ENCODE measurements at regions not wholly inside any gene's neighbourhood (a gene's known extent, or its start where the extent isn't known, plus 50 kb on each side); places are given as distances from the start of the nearest gene placed in this dataset.

GRCh38 chr9:108756746-108757490 lies 98.9 kb downstream of the ACTL7B start:
- WGBS = 67% methylated on average over 3 of the region's 3 CpGs
- no peak overlapping the region for H3K27ac ChIP-seq (ENCODE audit: low read depth in 1 of 2, low read length in 1 of 2)

GRCh38 chr9:108755979-108756378 lies 99.8 kb downstream of the ACTL7B start:
- no peak overlapping the region for H3K4me3 ChIP-seq (ENCODE audit: low read length in 2 of 2)
- WGBS = 96% methylated on average over 3 of the region's 3 CpGs
- H3K27me3 ChIP-seq (ENCODE audit: control insufficient read depth in 2 of 2, insufficient read depth in 1 of 2, low read length in 1 of 2) = no peaks in the 10 kb centered on the region
- DNase-seq (ENCODE audit: low read depth in 6 of 9, low spot score in 9 of 9) = no peak
- H3K4me1 ChIP-seq (ENCODE audit: control insufficient read depth in 2 of 2, insufficient read depth in 2 of 2, low read length in 2 of 2) = no peaks in the 10 kb centered on the region
- no peaks in the 10 kb centered on the region for H3K9me3 ChIP-seq (ENCODE audit: control insufficient read depth in 2 of 2, insufficient read depth in 1 of 2, low read length in 1 of 2)
- no peaks in the 10 kb centered on the region for H3K36me3 ChIP-seq (ENCODE audit: control insufficient read depth in 2 of 2, insufficient read depth in 2 of 2, low read length in 1 of 2)
- H3K27ac ChIP-seq (ENCODE audit: low read depth in 1 of 2, low read length in 1 of 2) = no peak overlapping the region

More at GRCh38 chr9:108756746-108757490, 98.9 kb downstream of the ACTL7B start:
- Histone ChIP-seq H3K4me1 (ENCODE audit: control insufficient read depth in 2 of 2, insufficient read depth in 2 of 2, low read length in 2 of 2) (no peaks in the 10 kb centered on the region), H3K27me3 (ENCODE audit: control insufficient read depth in 2 of 2, insufficient read depth in 1 of 2, low read length in 1 of 2) (no peaks in the 10 kb centered on the region), H3K9me3 (ENCODE audit: control insufficient read depth in 2 of 2, insufficient read depth in 1 of 2, low read length in 1 of 2) (no peaks in the 10 kb centered on the region), H3K4me3 (ENCODE audit: low read length in 2 of 2) (no peak overlapping the region), H3K36me3 (ENCODE audit: control insufficient read depth in 2 of 2, insufficient read depth in 2 of 2, low read length in 1 of 2) (no peaks in the 10 kb centered on the region)
- no peak for DNase-seq (ENCODE audit: low read depth in 6 of 9, low spot score in 9 of 9)

- DNase-seq (ENCODE audit: low read depth in 6 of 9, low spot score in 9 of 9) = no peak
- no peaks in the 10 kb centered on the region for H3K9me3 ChIP-seq (ENCODE audit: control insufficient read depth in 2 of 2, insufficient read depth in 1 of 2, low read length in 1 of 2)
- no peak overlapping the region for H3K4me3 ChIP-seq (ENCODE audit: low read length in 2 of 2)
- H3K27me3 ChIP-seq (ENCODE audit: control insufficient read depth in 2 of 2, insufficient read depth in 1 of 2, low read length in 1 of 2) = no peaks in the 10 kb centered on the region
- no peaks in the 10 kb centered on the region for H3K4me1 ChIP-seq (ENCODE audit: control insufficient read depth in 2 of 2, insufficient read depth in 2 of 2, low read length in 2 of 2)
- H3K27ac ChIP-seq (ENCODE audit: low read depth in 1 of 2, low read length in 1 of 2) = no peak overlapping the region
- H3K36me3 ChIP-seq (ENCODE audit: control insufficient read depth in 2 of 2, insufficient read depth in 2 of 2, low read length in 1 of 2) = no peaks in the 10 kb centered on the region
These were observed 104.4 kb downstream of the ACTL7B start for GRCh38 chr9:108751369-108751768.

DNA sequence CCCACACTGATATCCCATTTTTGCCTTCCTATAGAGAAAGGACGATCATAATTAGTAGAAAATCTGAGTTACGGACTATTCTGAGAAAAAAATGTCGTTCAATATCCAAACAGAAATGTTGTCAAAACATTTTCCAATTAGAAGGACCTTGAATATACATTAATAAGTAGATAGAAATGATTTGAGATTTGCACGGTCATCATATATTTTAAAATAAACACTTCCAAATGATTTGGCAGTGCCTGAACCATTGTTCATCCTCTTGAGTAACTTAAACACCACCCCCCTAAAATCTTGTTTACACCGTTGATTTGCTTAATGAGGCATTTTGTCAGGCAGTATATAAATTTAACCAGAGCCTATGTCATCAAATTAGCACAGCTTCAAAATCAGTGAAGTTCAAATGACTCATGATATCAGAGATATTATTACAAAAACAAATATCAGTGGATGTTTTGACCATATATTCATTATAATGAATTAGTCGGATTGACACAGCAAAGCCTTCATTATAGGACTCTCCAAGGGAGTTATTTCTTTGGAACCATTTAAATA lies 105.0 kb downstream of the ACTL7B start:
- WGBS = 87% methylated on average over 6 of the region's 6 CpGs
- Histone ChIP-seq H3K27me3 (ENCODE audit: control insufficient read depth in 2 of 2, insufficient read depth in 1 of 2, low read length in 1 of 2) (no peaks in the 10 kb centered on the region), H3K27ac (ENCODE audit: low read depth in 1 of 2, low read length in 1 of 2) (no peak overlapping the region), H3K9me3 (ENCODE audit: control insufficient read depth in 2 of 2, insufficient read depth in 1 of 2, low read length in 1 of 2) (no peaks in the 10 kb centered on the region), H3K4me1 (ENCODE audit: control insufficient read depth in 2 of 2, insufficient read depth in 2 of 2, low read length in 2 of 2) (no peaks in the 10 kb centered on the region), H3K36me3 (ENCODE audit: control insufficient read depth in 2 of 2, insufficient read depth in 2 of 2, low read length in 1 of 2) (no peaks in the 10 kb centered on the region), H3K4me3 (ENCODE audit: low read length in 2 of 2) (no peak overlapping the region)
- DNase-seq (ENCODE audit: low read depth in 6 of 9, low spot score in 9 of 9) = no peak

DNA sequence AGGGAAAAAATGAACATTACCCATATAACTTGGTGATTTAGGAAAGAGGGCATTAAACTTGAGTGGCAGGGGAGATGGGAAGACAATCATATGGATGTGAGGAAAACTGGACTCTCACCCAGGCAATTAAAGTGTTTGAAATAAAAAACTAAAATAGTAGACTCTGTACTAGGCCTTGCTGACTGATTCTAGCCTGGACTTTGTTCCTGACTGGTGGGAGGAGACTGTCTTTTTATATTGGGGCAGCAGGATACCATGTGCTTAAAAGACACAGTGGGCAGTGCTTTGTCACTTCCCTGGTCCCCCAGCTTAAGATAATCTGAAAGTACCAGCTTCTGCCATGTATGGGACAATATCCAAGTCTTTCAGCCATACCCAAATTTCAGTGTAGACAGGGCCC lies 107.0 kb downstream of the ACTL7B start:
- Histone ChIP-seq H3K4me3 (ENCODE audit: low read length in 2 of 2) (no peak overlapping the region), H3K9me3 (ENCODE audit: control insufficient read depth in 2 of 2, insufficient read depth in 1 of 2, low read length in 1 of 2) (no peaks in the 10 kb centered on the region), H3K27ac (ENCODE audit: low read depth in 1 of 2, low read length in 1 of 2) (no peak overlapping the region), H3K4me1 (ENCODE audit: control insufficient read depth in 2 of 2, insufficient read depth in 2 of 2, low read length in 2 of 2) (no peaks in the 10 kb centered on the region), H3K36me3 (ENCODE audit: control insufficient read depth in 2 of 2, insufficient read depth in 2 of 2, low read length in 1 of 2) (no peaks in the 10 kb centered on the region), H3K27me3 (ENCODE audit: control insufficient read depth in 2 of 2, insufficient read depth in 1 of 2, low read length in 1 of 2) (no peaks in the 10 kb centered on the region)
- DNase-seq (ENCODE audit: low read depth in 6 of 9, low spot score in 9 of 9) = no peak

DNA sequence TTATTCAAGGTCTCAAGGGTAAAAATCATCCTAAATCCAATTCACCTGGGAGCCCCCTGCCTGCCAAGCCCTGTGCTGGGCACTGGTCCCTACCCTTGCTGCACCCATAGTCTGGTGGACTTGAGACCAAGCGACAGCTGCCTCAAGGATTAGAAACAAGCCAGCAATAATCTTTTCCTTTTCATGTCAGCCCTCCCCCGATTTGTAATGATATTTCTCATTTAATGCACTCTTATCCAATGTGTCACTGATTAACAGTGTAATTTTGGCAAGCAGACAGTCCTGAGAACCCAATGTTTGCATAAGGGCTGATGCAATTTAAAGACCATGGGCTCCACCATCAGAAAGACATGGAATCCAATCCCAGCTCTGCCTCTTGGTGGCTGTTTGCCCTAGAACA lies 108.9 kb downstream of the ACTL7B start:
- Histone ChIP-seq H3K27ac (ENCODE audit: low read depth in 1 of 2, low read length in 1 of 2) (no peak overlapping the region), H3K4me1 (ENCODE audit: control insufficient read depth in 2 of 2, insufficient read depth in 2 of 2, low read length in 2 of 2) (no peaks in the 10 kb centered on the region), H3K36me3 (ENCODE audit: control insufficient read depth in 2 of 2, insufficient read depth in 2 of 2, low read length in 1 of 2) (no peaks in the 10 kb centered on the region), H3K9me3 (ENCODE audit: control insufficient read depth in 2 of 2, insufficient read depth in 1 of 2, low read length in 1 of 2) (no peaks in the 10 kb centered on the region), H3K4me3 (ENCODE audit: low read length in 2 of 2) (no peak overlapping the region), H3K27me3 (ENCODE audit: control insufficient read depth in 2 of 2, insufficient read depth in 1 of 2, low read length in 1 of 2) (no peaks in the 10 kb centered on the region)
- DNase-seq (ENCODE audit: low read depth in 6 of 9, low spot score in 9 of 9) = no peak
- WGBS = 92% methylated on average over 2 of the region's 2 CpGs

DNA sequence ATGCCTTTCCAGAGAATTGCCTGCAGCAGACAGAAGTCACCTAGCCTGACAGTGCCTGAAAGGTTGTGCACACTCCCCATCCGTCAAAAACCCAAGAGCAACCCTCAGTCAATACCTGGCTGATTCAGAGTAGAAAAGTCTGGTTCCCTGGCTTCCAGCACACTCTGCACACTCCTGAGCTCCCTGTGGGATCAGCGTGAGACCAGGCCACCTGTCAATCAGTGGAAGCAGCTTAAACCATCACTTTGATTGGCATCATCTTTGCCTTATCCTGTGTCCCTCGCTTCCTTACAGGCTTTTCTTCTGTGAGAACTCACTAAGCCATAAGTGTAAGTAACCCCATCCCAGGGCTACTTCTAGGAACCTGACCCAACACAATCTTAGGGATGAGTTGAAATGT lies 109.8 kb downstream of the ACTL7B start:
- no peaks in the 10 kb centered on the region for H3K36me3 ChIP-seq (ENCODE audit: control insufficient read depth in 2 of 2, insufficient read depth in 2 of 2, low read length in 1 of 2)
- DNase-seq (ENCODE audit: low read depth in 6 of 9, low spot score in 9 of 9) = no peak
- H3K4me3 ChIP-seq (ENCODE audit: low read length in 2 of 2) = no peak overlapping the region
- no peaks in the 10 kb centered on the region for H3K9me3 ChIP-seq (ENCODE audit: control insufficient read depth in 2 of 2, insufficient read depth in 1 of 2, low read length in 1 of 2)
- H3K27ac ChIP-seq (ENCODE audit: low read depth in 1 of 2, low read length in 1 of 2) = no peak overlapping the region
- 65% methylated on average over 3 of the region's 3 CpGs for WGBS
- H3K4me1 ChIP-seq (ENCODE audit: control insufficient read depth in 2 of 2, insufficient read depth in 2 of 2, low read length in 2 of 2) = no peaks in the 10 kb centered on the region
- H3K27me3 ChIP-seq (ENCODE audit: control insufficient read depth in 2 of 2, insufficient read depth in 1 of 2, low read length in 1 of 2) = no peaks in the 10 kb centered on the region

DNA sequence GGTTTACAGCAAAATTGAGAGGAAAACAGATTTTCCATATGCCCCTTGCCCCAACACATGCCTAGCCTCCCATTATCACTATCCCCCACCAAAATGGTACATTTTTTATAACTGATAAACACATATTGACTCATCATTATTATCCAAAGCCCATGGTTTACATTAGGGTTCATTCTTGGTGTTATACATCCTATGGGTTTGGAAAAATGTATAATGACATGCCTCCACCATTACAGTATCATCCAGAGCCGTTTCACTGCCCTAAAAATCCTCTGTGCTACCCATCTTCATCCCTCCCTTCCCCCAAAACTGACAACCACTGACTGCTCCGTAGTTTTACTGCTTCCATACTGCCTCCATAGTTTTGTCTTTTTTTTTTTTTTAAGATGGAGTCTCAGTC lies 111.1 kb downstream of the ACTL7B start:
- H3K9me3 ChIP-seq (ENCODE audit: control insufficient read depth in 2 of 2, insufficient read depth in 1 of 2, low read length in 1 of 2) = no peaks in the 10 kb centered on the region
- H3K4me1 ChIP-seq (ENCODE audit: control insufficient read depth in 2 of 2, insufficient read depth in 2 of 2, low read length in 2 of 2) = no peaks in the 10 kb centered on the region
- 93% methylated on average over 2 of the region's 2 CpGs for WGBS
- H3K4me3 ChIP-seq (ENCODE audit: low read length in 2 of 2) = no peak overlapping the region
- no peak overlapping the region for H3K27ac ChIP-seq (ENCODE audit: low read depth in 1 of 2, low read length in 1 of 2)
- DNase-seq (ENCODE audit: low read depth in 6 of 9, low spot score in 9 of 9) = no peak
- no peaks in the 10 kb centered on the region for H3K36me3 ChIP-seq (ENCODE audit: control insufficient read depth in 2 of 2, insufficient read depth in 2 of 2, low read length in 1 of 2)
- no peaks in the 10 kb centered on the region for H3K27me3 ChIP-seq (ENCODE audit: control insufficient read depth in 2 of 2, insufficient read depth in 1 of 2, low read length in 1 of 2)

- no peaks in the 10 kb centered on the region for H3K9me3 ChIP-seq (ENCODE audit: control insufficient read depth in 2 of 2, insufficient read depth in 1 of 2, low read length in 1 of 2)
- 91% methylated on average over 6 of the region's 6 CpGs for WGBS
- DNase-seq (ENCODE audit: low read depth in 6 of 9, low spot score in 9 of 9) = no peak
- no peaks in the 10 kb centered on the region for H3K4me1 ChIP-seq (ENCODE audit: control insufficient read depth in 2 of 2, insufficient read depth in 2 of 2, low read length in 2 of 2)
- no peak overlapping the region for H3K27ac ChIP-seq (ENCODE audit: low read depth in 1 of 2, low read length in 1 of 2)
- H3K36me3 ChIP-seq (ENCODE audit: control insufficient read depth in 2 of 2, insufficient read depth in 2 of 2, low read length in 1 of 2) = no peaks in the 10 kb centered on the region
- no peak overlapping the region for H3K4me3 ChIP-seq (ENCODE audit: low read length in 2 of 2)
- no peaks in the 10 kb centered on the region for H3K27me3 ChIP-seq (ENCODE audit: control insufficient read depth in 2 of 2, insufficient read depth in 1 of 2, low read length in 1 of 2)
These were observed 111.8 kb downstream of the ACTL7B start for GRCh38 chr9:108743901-108744371.
